ENCODE measurements at regions not wholly inside any gene's neighbourhood (a gene's known extent, or its start where the extent isn't known, plus 50 kb on each side); places are given as distances from the start of the nearest gene placed in this dataset.

DNA sequence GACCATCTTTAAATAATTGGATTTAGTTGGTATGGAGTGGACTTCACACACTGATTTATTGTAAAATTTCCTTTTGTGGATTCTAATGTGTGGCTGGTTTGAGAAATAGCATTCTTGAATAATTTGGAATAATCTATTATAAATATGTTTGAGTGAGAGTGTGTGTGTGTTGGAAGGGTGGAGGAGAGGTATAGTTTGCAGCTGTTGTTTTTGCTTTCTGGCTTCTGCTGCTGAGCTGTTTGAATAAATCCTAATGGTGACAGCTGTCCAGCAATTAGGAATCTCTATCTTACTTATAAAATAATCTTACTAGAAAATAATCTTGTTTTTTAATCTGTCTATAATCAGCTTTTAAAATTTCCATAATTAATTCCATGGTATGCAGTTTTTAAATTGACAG, 1283.0 kb upstream of the CDH2 start:
- TF ChIP-seq, protein P1, sequence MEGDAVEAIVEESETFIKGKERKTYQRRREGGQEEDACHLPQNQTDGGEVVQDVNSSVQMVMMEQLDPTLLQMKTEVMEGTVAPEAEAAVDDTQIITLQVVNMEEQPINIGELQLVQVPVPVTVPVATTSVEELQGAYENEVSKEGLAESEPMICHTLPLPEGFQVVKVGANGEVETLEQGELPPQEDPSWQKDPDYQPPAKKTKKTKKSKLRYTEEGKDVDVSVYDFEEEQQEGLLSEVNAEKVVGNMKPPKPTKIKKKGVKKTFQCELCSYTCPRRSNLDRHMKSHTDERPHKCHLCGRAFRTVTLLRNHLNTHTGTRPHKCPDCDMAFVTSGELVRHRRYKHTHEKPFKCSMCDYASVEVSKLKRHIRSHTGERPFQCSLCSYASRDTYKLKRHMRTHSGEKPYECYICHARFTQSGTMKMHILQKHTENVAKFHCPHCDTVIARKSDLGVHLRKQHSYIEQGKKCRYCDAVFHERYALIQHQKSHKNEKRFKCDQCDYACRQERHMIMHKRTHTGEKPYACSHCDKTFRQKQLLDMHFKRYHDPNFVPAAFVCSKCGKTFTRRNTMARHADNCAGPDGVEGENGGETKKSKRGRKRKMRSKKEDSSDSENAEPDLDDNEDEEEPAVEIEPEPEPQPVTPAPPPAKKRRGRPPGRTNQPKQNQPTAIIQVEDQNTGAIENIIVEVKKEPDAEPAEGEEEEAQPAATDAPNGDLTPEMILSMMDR (IDR thresholded peaks at IDR 0.05) = no peak
- no peak for TF ChIP-seq ZFX (IDR thresholded peaks at IDR 0.05; ENCODE audit: borderline replicate concordance)
